Common myeloid progenitor, CD34-positive (primary cell): ENCODE measurements at regions not wholly inside any gene's neighbourhood (a gene's known extent, or its start where the extent isn't known, plus 50 kb on each side); places are given as distances from the start of the nearest gene placed in this dataset.

Source experiments
- CTCF ChIA-PET: fragments of 350-600 bp; sonication (Branson Sonifier 250); formaldehyde crosslinking; loops from one replicate; lab custom pipeline; 2021; ENCODE audit warnings: antibody characterized with exemption; lab: Charles Lee
- POLR2A ChIA-PET: fragments of 350-600 bp; sonication (Branson Sonifier 250); formaldehyde crosslinking; loops from one replicate; lab custom pipeline; 2021; ENCODE audit warnings: antibody characterized with exemption; lab: Charles Lee
- DNase-seq, 3 donors: peaks; one replicate each; pipeline versions ENCODE4 v3.0.0 to v3.0.0-alpha.2; 2013
- H3K27ac ChIP-seq, 2 experiments: 1 replicate in 1 of 2; 2 replicates in 1 of 2; pipeline ENCODE4 v1.7.0; 2013; ENCODE audit warnings: inconsistent platforms in 2 of 2, low read length in 2 of 2, mild to moderate bottlenecking in 2 of 2, low read depth in 1 of 2, moderate library complexity in 1 of 2; ENCODE audit not compliant: severe bottlenecking in 2 of 2, insufficient read depth in 1 of 2, poor library complexity in 1 of 2
- H3K27me3 ChIP-seq, 5 experiments: replicated peaks in 2 of 5; 1 replicate in 3 of 5; 2 replicates in 2 of 5; pipeline versions ENCODE4 v1.6.1 to v1.7.0; 2013; ENCODE audit warnings: low read length in 4 of 5, mild to moderate bottlenecking in 2 of 5, moderate library complexity in 2 of 5, inconsistent platforms in 1 of 5; ENCODE audit not compliant: insufficient read depth in 5 of 5, control insufficient read depth in 4 of 5
- H3K36me3 ChIP-seq, 4 experiments: 1 replicate in 2 of 4; 2 replicates in 2 of 4; pipeline versions ENCODE4 v1.6.1 to v1.7.0; 2013; ENCODE audit warnings: low read length in 3 of 4, control low read depth in 1 of 4, mild to moderate bottlenecking in 1 of 4; ENCODE audit not compliant: control insufficient read depth in 4 of 4, insufficient read depth in 4 of 4
- H3K4me1 ChIP-seq, 4 experiments: 1 replicate in 3 of 4; 2 replicates in 1 of 4; pipeline versions ENCODE4 v1.6.1 to v1.7.1; 2013; ENCODE audit warnings: low read length in 3 of 4, mild to moderate bottlenecking in 3 of 4, control low read depth in 1 of 4, inconsistent platforms in 1 of 4, moderate library complexity in 1 of 4; ENCODE audit not compliant: control insufficient read depth in 4 of 4, insufficient read depth in 4 of 4; ENCODE audit errors: control extremely low read depth in 1 of 4
- H3K4me3 ChIP-seq, 7 experiments: 1 replicate in 4 of 7; 2 replicates in 3 of 7; pipeline versions ENCODE4 v1.5.1 to v1.7.0; 2013; ENCODE audit warnings: mild to moderate bottlenecking in 7 of 7, low read length in 6 of 7, moderate library complexity in 6 of 7, inconsistent platforms in 2 of 7, low read depth in 2 of 7, control low read depth in 1 of 7; ENCODE audit not compliant: insufficient read depth in 4 of 7, control insufficient read depth in 1 of 7; ENCODE audit errors: extremely low read depth in 1 of 7
- H3K9me3 ChIP-seq, 5 experiments: 1 replicate in 4 of 5; 2 replicates in 1 of 5; pipeline versions ENCODE4 v1.6.1 to v1.7.1; 2013; ENCODE audit warnings: low read length in 4 of 5, mild to moderate bottlenecking in 2 of 5, inconsistent platforms in 1 of 5, low read depth in 1 of 5, moderate library complexity in 1 of 5; ENCODE audit not compliant: control insufficient read depth in 4 of 5, insufficient read depth in 2 of 5; ENCODE audit errors: control extremely low read depth in 1 of 5
- WGBS: methylation state at CpG from one replicate; pipeline ENCODE4 v1.1.5; 2013; ENCODE audit not compliant: insufficient coverage; 5-methylcytosine and 5-hydroxymethylcytosine counted together

GRCh38 chr4:36420111-36420679, 138.8 kb downstream of the DTHD1 start:
- H3K36me3 ChIP-seq: no peaks in the 10 kb centered on the region
- no peak for DNase-seq
- H3K27ac ChIP-seq: no peak overlapping the region
- peaks cover 0 to 5% (median 0%) of the 10 kb centered on the region in 5 experiments for H3K9me3 ChIP-seq
- H3K27me3 ChIP-seq: peaks cover 0 to 5% (median 0%) of the 10 kb centered on the region in 5 experiments
- H3K4me1 ChIP-seq: no peaks in the 10 kb centered on the region
- no peak overlapping the region for H3K4me3 ChIP-seq
- ChIA-PET CTCF (interaction anchor here (1.4 kb wide), 1 partner anchor 9 kb away, joined by 3 read pairs; no protein-coding TSS in a partner anchor), POLR2A (no interaction called here)
- 100% methylated on average over 3 of the region's 3 CpGs for WGBS

GRCh38 chr4:36422607-36423006, 141.2 kb downstream of the DTHD1 start:
- CTCF ChIA-PET: interaction anchor here (1.5 kb wide), 1 partner anchor 964 kb away, joined by 4 read pairs; no protein-coding TSS in a partner anchor
- Histone ChIP-seq H3K36me3 (no peaks in the 10 kb centered on the region), H3K9me3 (peaks cover 0 to 5% (median 0%) of the 10 kb centered on the region in 5 experiments), H3K4me3 (no peak overlapping the region), H3K27me3 (peaks cover 0 to 2% (median 0%) of the 10 kb centered on the region in 5 experiments), H3K4me1 (no peaks in the 10 kb centered on the region), H3K27ac (no peak overlapping the region)
- 100% methylated on average over 1 of the region's 2 CpGs for WGBS
- no peak for DNase-seq
- POLR2A ChIA-PET: no interaction called here

GRCh38 chr4:36426741-36427140, 145.3 kb downstream of the DTHD1 start:
- Histone ChIP-seq H3K36me3 (no peaks in the 10 kb centered on the region), H3K4me3 (no peak overlapping the region), H3K9me3 (no peaks in the 10 kb centered on the region), H3K4me1 (no peaks in the 10 kb centered on the region), H3K27ac (no peak overlapping the region), H3K27me3 (peaks cover 0 to 2% (median 0%) of the 10 kb centered on the region in 5 experiments)
- no peak for DNase-seq
- WGBS: 94% methylated on average over 5 of the region's 5 CpGs
- CTCF ChIA-PET: no interaction called here
- POLR2A ChIA-PET: no interaction called here

DNA sequence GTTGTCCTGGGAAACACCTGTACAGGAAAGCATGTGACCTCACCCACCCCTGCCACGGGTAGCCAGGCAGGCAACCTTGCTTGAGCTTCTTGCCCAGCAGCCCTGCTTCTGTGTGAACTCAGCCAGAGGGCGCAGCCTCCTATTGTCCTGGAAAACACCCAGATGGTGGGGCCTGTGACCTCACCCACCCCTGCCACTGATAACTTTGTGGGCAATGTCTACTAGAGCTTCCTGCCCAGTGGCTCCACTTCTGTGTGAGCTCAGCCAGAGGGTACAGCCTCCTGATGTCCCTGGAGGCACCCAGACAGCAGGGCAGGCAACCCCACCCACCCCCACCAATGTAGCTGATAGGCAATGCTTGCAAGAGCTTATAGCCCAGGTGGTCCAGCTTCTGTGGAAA, 146.3 kb downstream of the DTHD1 start:
- Histone ChIP-seq H3K4me3 (no peak overlapping the region), H3K27ac (no peak overlapping the region), H3K27me3 (peaks cover 0 to 2% (median 0%) of the 10 kb centered on the region in 5 experiments), H3K4me1 (no peaks in the 10 kb centered on the region), H3K36me3 (no peaks in the 10 kb centered on the region), H3K9me3 (no peaks in the 10 kb centered on the region)
- 44% methylated on average over 2 of the region's 2 CpGs for WGBS
- POLR2A ChIA-PET: no interaction called here
- CTCF ChIA-PET: no interaction called here
- DNase-seq: peak in 2 of 3 donors; percentile 1 to 9

DNA sequence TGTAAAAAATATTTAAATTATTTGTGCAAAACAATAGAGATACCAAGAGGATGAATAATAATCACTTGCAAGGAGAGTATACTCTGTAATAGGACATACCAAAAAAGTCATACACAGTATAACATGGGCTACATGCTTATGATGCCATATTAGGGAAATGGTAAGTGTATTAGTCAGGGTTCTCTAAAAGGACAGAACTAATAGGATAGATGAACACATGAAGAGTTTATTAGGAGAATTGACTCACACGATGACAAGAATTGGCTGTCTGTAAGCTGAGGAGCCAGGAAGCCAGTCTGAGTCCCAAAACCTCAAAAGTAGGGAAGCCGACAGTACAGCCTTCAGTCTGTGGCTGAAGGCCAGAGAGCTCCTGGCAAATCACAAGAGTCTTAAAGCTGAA, 151.2 kb downstream of the DTHD1 start:
- CTCF ChIA-PET: no interaction called here
- WGBS: 91% methylated on average over 2 of the region's 2 CpGs
- Histone ChIP-seq H3K27me3 (no peaks in the 10 kb centered on the region), H3K9me3 (peaks cover 0 to 2% (median 0%) of the 10 kb centered on the region in 5 experiments), H3K4me3 (no peak overlapping the region), H3K36me3 (no peaks in the 10 kb centered on the region), H3K27ac (no peak overlapping the region), H3K4me1 (no peaks in the 10 kb centered on the region)
- DNase-seq: no peak
- POLR2A ChIA-PET: no interaction called here

DNA sequence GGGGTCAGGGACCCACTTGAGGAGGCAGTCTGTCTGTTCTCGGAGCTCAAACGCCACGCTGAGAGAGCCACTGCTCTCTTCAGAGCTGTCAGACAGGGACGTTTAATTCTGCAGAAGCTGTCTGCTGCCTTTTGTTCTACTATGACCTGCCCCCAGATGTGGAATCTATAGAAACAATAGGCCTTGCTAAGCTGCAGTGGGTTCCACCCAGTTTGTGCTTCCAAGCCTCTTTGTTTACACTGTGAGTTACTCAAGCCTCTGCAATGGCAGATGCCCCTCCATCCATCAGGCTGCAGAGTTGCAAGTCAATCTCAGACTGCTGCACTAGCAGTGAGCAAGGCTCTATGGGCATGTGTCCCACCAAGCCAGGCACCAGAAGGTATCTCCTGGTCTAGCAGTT, 158.1 kb downstream of the DTHD1 start:
- H3K27me3 ChIP-seq: no peaks in the 10 kb centered on the region
- WGBS: 89% methylated on average over 4 of the region's 4 CpGs
- DNase-seq: no peak
- no peaks in the 10 kb centered on the region for H3K36me3 ChIP-seq
- H3K4me3 ChIP-seq: no peak overlapping the region
- no peaks in the 10 kb centered on the region for H3K4me1 ChIP-seq
- ChIA-PET POLR2A (interaction anchor here (0.7 kb wide), 1 partner anchor 201 kb away, joined by 3 read pairs; no protein-coding TSS in a partner anchor), CTCF (no interaction called here)
- no peak overlapping the region for H3K27ac ChIP-seq
- H3K9me3 ChIP-seq: peaks cover 0 to 2% (median 0%) of the 10 kb centered on the region in 5 experiments

- POLR2A ChIA-PET: no interaction called here
- H3K9me3 ChIP-seq: no peaks in the 10 kb centered on the region
- CTCF ChIA-PET: no interaction called here
- no peak overlapping the region for H3K27ac ChIP-seq
- H3K4me3 ChIP-seq: no peak overlapping the region
- no peaks in the 10 kb centered on the region for H3K4me1 ChIP-seq
- peaks cover 0 to 2% (median 0%) of the 10 kb centered on the region in 5 experiments for H3K27me3 ChIP-seq
- DNase-seq: no peak
- WGBS: no CpG with 5 or more reads among the region's 2 CpGs
- no peaks in the 10 kb centered on the region for H3K36me3 ChIP-seq
Observed at GRCh38 chr4:36445480-36445879, 164.1 kb downstream of the DTHD1 start.
